IMR-90 (cell line): ENCODE measurements at regions not wholly inside any gene's neighbourhood (a gene's known extent, or its start where the extent isn't known, plus 50 kb on each side); places are given as distances from the start of the nearest gene placed in this dataset.

Source experiments
- ATAC-seq: fragments of 200-7000 bp; cut with Tn5 transposase; 2 replicates; pipeline ENCODE4 v1.9.1; 2020; ENCODE audit warnings: low read depth, mild to moderate bottlenecking, moderate library complexity
- BruUV-seq: library from RNA; stranded (reverse); fragments of 400-500 nt; replicated peaks from 2 replicates; lab custom pipeline; 2021; lab: Mats Ljungman, UMichigan
- CTCF ChIA-PET: fragments of 300-600 bp; formaldehyde crosslinking; extraction: SDS; loops from one replicate; lab custom pipeline; 2021; ENCODE audit warnings: antibody characterized with exemption; lab: Yijun Ruan, JAX
- POLR2A ChIA-PET: fragments of 300-600 bp; sonication (Branson Sonifier 250); formaldehyde crosslinking; loops from one replicate; lab custom pipeline; 2022; ENCODE audit warnings: antibody characterized with exemption; ENCODE audit not compliant: unreplicated experiment; lab: Charles Lee
- DNase-seq: peaks from one replicate; pipeline ENCODE4 v3.0.0; 2013
- H2AFZ ChIP-seq: replicated peaks from 2 replicates; pipeline ENCODE3; 2013; ENCODE audit warnings: low read length, mild to moderate bottlenecking; ENCODE audit not compliant: poor library complexity
- H2AK5ac ChIP-seq: 2 replicates; pipeline ENCODE4 v1.6.1; 2013; ENCODE audit warnings: low read depth, low read length, inconsistent platforms
- H2AK9ac ChIP-seq: replicated peaks from 2 replicates; pipeline ENCODE3; 2013; ENCODE audit warnings: mild to moderate bottlenecking, low read depth, low read length, moderate library complexity; ENCODE audit not compliant: poor library complexity
- H2BK120ac ChIP-seq: 2 replicates; pipeline ENCODE4 v1.6.1; 2013; ENCODE audit warnings: low read depth, low read length, inconsistent platforms
- H2BK15ac ChIP-seq: 3 replicates; pipeline ENCODE4 v1.6.1; 2013; ENCODE audit warnings: low read depth, low read length, inconsistent platforms
- H2BK20ac ChIP-seq: 2 replicates; pipeline ENCODE4 v1.6.1; 2013; ENCODE audit warnings: low read depth, mild to moderate bottlenecking, inconsistent platforms, low read length, moderate library complexity
- H2BK5ac ChIP-seq: 2 replicates; pipeline ENCODE4 v1.6.1; 2013; ENCODE audit warnings: mild to moderate bottlenecking, low read depth, low read length, inconsistent platforms; ENCODE audit not compliant: poor library complexity, severe bottlenecking
- H3K14ac ChIP-seq: replicated peaks from 2 replicates; pipeline ENCODE4 v1.6.1; 2013; ENCODE audit warnings: low read depth, low read length, inconsistent platforms
- H3K18ac ChIP-seq: 2 replicates; pipeline ENCODE4 v1.6.1; 2013; ENCODE audit warnings: low read depth, low read length, control low read depth
- H3K23ac ChIP-seq: 2 replicates; pipeline ENCODE4 v1.6.1; 2013; ENCODE audit warnings: low read depth, low read length, inconsistent platforms
- H3K27ac ChIP-seq: 2 replicates; pipeline ENCODE4 v1.5.1; 2013; ENCODE audit warnings: mild to moderate bottlenecking, control low read depth, low read length; ENCODE audit not compliant: insufficient read depth
- H3K27me3 ChIP-seq: 2 replicates; pipeline ENCODE4 v1.6.1; 2013; ENCODE audit warnings: low read length; ENCODE audit not compliant: control insufficient read depth, insufficient read depth
- H3K36me3 ChIP-seq: 2 replicates; pipeline ENCODE4 v1.6.1; 2013; ENCODE audit warnings: low read length, mixed read lengths; ENCODE audit not compliant: control insufficient read depth, insufficient read depth
- H3K4ac ChIP-seq: 2 replicates; pipeline ENCODE4 v1.6.1; 2013; ENCODE audit warnings: low read depth, low read length, inconsistent platforms
- H3K4me1 ChIP-seq: 2 replicates; pipeline ENCODE4 v1.6.1; 2013; ENCODE audit warnings: low read length, mixed read lengths; ENCODE audit not compliant: control insufficient read depth, insufficient read depth
- H3K4me2 ChIP-seq: 2 replicates; pipeline ENCODE4 v1.6.1; 2013; ENCODE audit warnings: low read depth, mild to moderate bottlenecking, control low read depth, low read length, moderate library complexity
- H3K4me3 ChIP-seq: 2 replicates; pipeline ENCODE4 v1.5.1; 2013; ENCODE audit warnings: low read depth, mild to moderate bottlenecking, control low read depth, low read length, moderate library complexity; ENCODE audit not compliant: insufficient read depth
- H3K56ac ChIP-seq: 2 replicates; pipeline ENCODE4 v1.6.1; 2013; ENCODE audit warnings: low read length, inconsistent platforms; ENCODE audit not compliant: insufficient read depth; ENCODE audit errors: extremely low read depth
- H3K79me1 ChIP-seq, 2 experiments: 2 replicates each; pipeline ENCODE4 v1.6.1; 2013; ENCODE audit warnings: low read length in 2 of 2, inconsistent platforms in 1 of 2, low read depth in 1 of 2
- H3K9ac ChIP-seq: 2 replicates; pipeline ENCODE4 v1.6.1; 2013; ENCODE audit warnings: low read depth, low read length, control low read depth
- H3K9me1 ChIP-seq: 2 replicates; pipeline ENCODE4 v1.6.1; 2013; ENCODE audit warnings: low read length, inconsistent platforms; ENCODE audit not compliant: insufficient read depth
- H3K9me3 ChIP-seq: 2 replicates; pipeline ENCODE4 v1.6.1; 2013; ENCODE audit warnings: low read length; ENCODE audit not compliant: control insufficient read depth, insufficient read depth
- H4K20me1 ChIP-seq: 2 replicates; pipeline ENCODE4 v1.6.1; 2013; ENCODE audit warnings: low read length, inconsistent platforms; ENCODE audit not compliant: insufficient read depth
- H4K5ac ChIP-seq: 2 replicates; pipeline ENCODE4 v1.6.1; 2013; ENCODE audit warnings: mild to moderate bottlenecking, low read depth, low read length, control low read depth
- H4K8ac ChIP-seq, 2 experiments: 2 replicates each; pipeline ENCODE4 v1.6.1; 2013; ENCODE audit warnings: low read depth in 2 of 2, low read length in 2 of 2, control low read depth in 1 of 2, inconsistent platforms in 1 of 2
- H4K91ac ChIP-seq: 2 replicates; pipeline ENCODE4 v1.6.1; 2013; ENCODE audit warnings: low read depth, low read length, inconsistent platforms; ENCODE audit not compliant: insufficient read depth
- USF2 ChIP-seq: fragments of 150-350 bp; IDR thresholded peaks from 2 replicates; pipeline ENCODE4 v1.6.1; 2017; ENCODE audit warnings: mild to moderate bottlenecking, antibody characterized with exemption, low read length, low read depth
- WGBS, 2 experiments: methylation state at CpG; one replicate each; pipeline versions ENCODE4 v1.1.5 to v1.1.7; 2013; ENCODE audit warnings: missing lambda C conversion rate in 2 of 2; ENCODE audit not compliant: insufficient read length in 1 of 2; ENCODE audit errors: extremely low coverage in 2 of 2; 5-methylcytosine and 5-hydroxymethylcytosine counted together
- dilution Hi-C: fragments of 300-500 bp; cut with HindIII; formaldehyde crosslinking; loops from one replicate; pipeline ENCODE4 v1.14.3; 2018; ENCODE audit warnings: low sequenced_read_pairs; ENCODE audit not compliant: unreplicated experiment
- in situ Hi-C: fragments of 300-500 bp; cut with MboI; formaldehyde crosslinking; loops from 3 replicates; pipeline ENCODE4 v1.14.3; 2019; ENCODE audit warnings: low sequenced_read_pairs, inconsistent platforms, mixed read lengths
- intact Hi-C: fragments of 100-400 bp; cut with micrococcal nuclease; formaldehyde crosslinking; loops from 2 replicates; pipeline ENCODE4 v1.10.0; 2022

GRCh38 chr12:97322388-97322787 lies 140.2 kb upstream of the RMST start:
- Histone ChIP-seq H2BK5ac (no peak overlapping the region), H2AK5ac (no peak overlapping the region), H2BK120ac (no peak overlapping the region), H2AK9ac (no peak overlapping the region), H3K27me3 (no peaks in the 10 kb centered on the region), H3K23ac (no peak overlapping the region), H2BK20ac (no peak overlapping the region), H3K9me1 (no peaks in the 10 kb centered on the region), H3K18ac (no peak overlapping the region), H3K79me1 (no peaks in the 10 kb centered on the region), H3K14ac (no peak overlapping the region), H4K5ac (no peak overlapping the region), H3K56ac (no peak overlapping the region), H3K4me1 (no peaks in the 10 kb centered on the region), H3K4me3 (no peak overlapping the region), H3K36me3 (no peaks in the 10 kb centered on the region), H4K20me1 (no peaks in the 10 kb centered on the region), H4K91ac (no peak overlapping the region), H2AFZ (no peak overlapping the region), H2BK15ac (no peak overlapping the region), H3K9ac (no peak overlapping the region), H3K9me3 (0 out of 2 replicates have a peak, but pooled peaks cover 2% of the 10 kb centered on the region), H3K4ac (no peak overlapping the region), H3K4me2 (no peak overlapping the region), H4K8ac (no peak overlapping the region), H3K27ac (no peak overlapping the region)
- DNase-seq, result no peak
- BruUV-seq, result no TSS peak
- in situ Hi-C loops, result loop anchor here (25.0 kb wide), 1 partner anchor 1065 kb away; no protein-coding TSS in a partner anchor
- dilution Hi-C loops, result no loop called here
- 40% methylated on average over 1 of the region's 4 CpGs; no CpG with 5 or more reads in 1 of the 2 experiments for WGBS, 2 experiments
- ChIA-PET CTCF (no interaction called here), POLR2A (no interaction called here)
- no peak for TF ChIP-seq USF2
- ATAC-seq, result no peak
- intact Hi-C loops, result no loop called here
